OCI-LY3 (cell line): ENCODE measurements at regions not wholly inside any gene's neighbourhood (a gene's known extent, or its start where the extent isn't known, plus 50 kb on each side); places are given as distances from the start of the nearest gene placed in this dataset.

Experiments used
- H2AFZ ChIP-seq: fragments of 200-600, 300-600 bp; shearing (Covaris generic); 2 replicates; pipeline ENCODE4 v1.6.0; 2014; ENCODE audit warnings: antibody characterized with exemption, low read depth, low read length
- H3K27ac ChIP-seq: fragments of 200-600, 300-600 bp; sonication (generic); 2 replicates; pipeline ENCODE4 v1.5.1; 2014; ENCODE audit warnings: mild to moderate bottlenecking, low read length, moderate library complexity, mixed read lengths
- H3K27me3 ChIP-seq: fragments of 200-600, 300-600 bp; sonication (generic); 2 replicates; pipeline ENCODE4 v1.6.1; 2014; ENCODE audit warnings: low read depth, low read length, mixed read lengths
- H3K36me3 ChIP-seq: fragments of 200-600, 300-600 bp; sonication (generic); replicated peaks from 2 replicates; pipeline ENCODE3; 2014; ENCODE audit warnings: low read depth, low read length, mixed read lengths
- H3K4me1 ChIP-seq: fragments of 300-600, 200-600 bp; sonication (generic); 2 replicates; pipeline ENCODE4 v1.6.1; 2014; ENCODE audit warnings: low read length, mixed read lengths
- H3K4me2 ChIP-seq: fragments of 200-600, 300-600 bp; sonication (generic); 2 replicates; pipeline ENCODE4 v1.6.1; 2014; ENCODE audit warnings: low read length, mixed read lengths
- H3K4me3 ChIP-seq: fragments of 300-600, 200-600 bp; sonication (generic); 2 replicates; pipeline ENCODE4 v1.5.1; 2014; ENCODE audit warnings: antibody characterized with exemption, mild to moderate bottlenecking, low read length, moderate library complexity
- H3K79me2 ChIP-seq: fragments of 300-600, 200-600 bp; shearing (Covaris generic); 2 replicates; pipeline ENCODE4 v1.6.1; 2014; ENCODE audit warnings: mild to moderate bottlenecking, low read length, mixed read lengths
- H3K9ac ChIP-seq: fragments of 300-600, 200-600 bp; shearing (Covaris generic); 2 replicates; pipeline ENCODE4 v1.6.0; 2014; ENCODE audit warnings: mild to moderate bottlenecking, low read length, moderate library complexity
- H3K9me3 ChIP-seq: fragments of 200-600, 300-600 bp; shearing (Covaris generic); 2 replicates; pipeline ENCODE4 v1.6.1; 2014; ENCODE audit warnings: low read length, mixed read lengths; ENCODE audit not compliant: insufficient read depth
- H4K20me1 ChIP-seq: fragments of 200-600, 300-600 bp; sonication (generic); 2 replicates; pipeline ENCODE4 v1.6.1; 2016; ENCODE audit warnings: low read length, mixed read lengths; ENCODE audit not compliant: insufficient read depth
- CTCF ChIP-seq: fragments of 200-600, 300-600 bp; sonication (generic); IDR thresholded peaks from 2 replicates; pipeline ENCODE4 v1.5.1; 2014; ENCODE audit warnings: antibody characterized with exemption, low read length, low read depth
- EZH2phosphoT487 ChIP-seq: fragments of 200-600 bp; shearing (Covaris generic); IDR thresholded peaks from 2 replicates; pipeline ENCODE4 v1.6.1; 2018; ENCODE audit warnings: antibody characterized with exemption, mixed run types, low read depth

- Histone ChIP-seq H3K79me2 (no peaks in the 10 kb centered on the region), H3K9me3 (no peaks in the 10 kb centered on the region), H3K4me2 (no peak overlapping the region), H3K4me1 (no peaks in the 10 kb centered on the region), H3K27me3 (no peaks in the 10 kb centered on the region), H3K27ac (no peak overlapping the region), H3K36me3 (no peaks in the 10 kb centered on the region), H3K4me3 (no peak overlapping the region), H2AFZ (no peak overlapping the region), H4K20me1 (no peaks in the 10 kb centered on the region), H3K9ac (no peak overlapping the region)
- TF ChIP-seq EZH2phosphoT487: no peak
- no peak for TF ChIP-seq CTCF
Observed at GRCh38 chr11:103542851-103543250, 433.6 kb downstream of the DYNC2H1 start.

DNA sequence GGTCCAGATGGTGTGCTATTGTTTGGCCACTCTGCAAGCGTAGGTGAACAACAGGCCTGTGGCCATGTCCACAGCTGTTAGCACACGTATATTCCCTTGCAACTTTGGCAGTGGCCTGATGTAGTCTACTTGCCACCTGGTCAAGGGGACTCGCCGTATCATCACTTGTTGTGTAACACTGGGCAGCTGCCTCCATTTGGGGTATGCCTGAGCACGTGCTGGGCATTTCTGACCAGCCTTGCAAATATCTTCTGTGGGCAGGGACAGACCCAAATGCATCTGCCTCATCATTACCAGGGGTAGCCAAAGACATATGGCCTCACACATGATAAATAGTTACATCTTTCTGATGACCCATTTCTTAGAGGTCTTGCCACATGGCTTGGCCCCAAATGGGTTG lies 434.2 kb downstream of the DYNC2H1 start:
- H4K20me1 ChIP-seq: no peaks in the 10 kb centered on the region
- no peaks in the 10 kb centered on the region for H3K27me3 ChIP-seq
- H3K4me2 ChIP-seq: no peak overlapping the region
- no peaks in the 10 kb centered on the region for H3K79me2 ChIP-seq
- H3K36me3 ChIP-seq: no peaks in the 10 kb centered on the region
- no peaks in the 10 kb centered on the region for H3K4me1 ChIP-seq
- TF ChIP-seq EZH2phosphoT487 (no peak), CTCF (no peak)
- H2AFZ ChIP-seq: no peak overlapping the region
- no peak overlapping the region for H3K4me3 ChIP-seq
- H3K9me3 ChIP-seq: no peaks in the 10 kb centered on the region
- no peak overlapping the region for H3K9ac ChIP-seq
- H3K27ac ChIP-seq: no peak overlapping the region

DNA sequence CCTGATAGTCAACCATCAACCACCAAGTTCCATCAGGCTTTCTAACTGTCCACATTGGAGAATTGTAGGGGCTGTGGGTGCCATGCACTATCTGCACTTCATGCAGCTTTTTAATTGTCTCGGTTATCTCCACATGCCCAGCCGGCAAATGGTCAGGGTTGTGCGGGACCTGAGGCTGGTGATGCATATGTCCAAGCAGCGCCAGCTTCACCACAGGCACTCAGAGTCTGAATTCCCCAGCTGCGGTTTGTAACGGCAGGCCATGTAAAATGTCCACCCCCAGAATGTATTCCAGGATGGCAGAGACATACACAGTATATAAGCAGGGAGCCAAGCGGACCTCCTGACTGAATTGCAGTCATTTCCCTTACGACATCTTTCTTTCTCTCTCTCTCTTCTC lies 435.6 kb downstream of the DYNC2H1 start:
- Histone ChIP-seq H3K36me3 (no peaks in the 10 kb centered on the region), H2AFZ (no peak overlapping the region), H4K20me1 (no peaks in the 10 kb centered on the region), H3K9ac (no peak overlapping the region), H3K79me2 (no peaks in the 10 kb centered on the region), H3K27ac (no peak overlapping the region), H3K9me3 (no peaks in the 10 kb centered on the region), H3K4me1 (no peaks in the 10 kb centered on the region), H3K4me3 (no peak overlapping the region), H3K4me2 (no peak overlapping the region), H3K27me3 (no peaks in the 10 kb centered on the region)
- TF ChIP-seq CTCF (no peak), EZH2phosphoT487 (no peak)

DNA sequence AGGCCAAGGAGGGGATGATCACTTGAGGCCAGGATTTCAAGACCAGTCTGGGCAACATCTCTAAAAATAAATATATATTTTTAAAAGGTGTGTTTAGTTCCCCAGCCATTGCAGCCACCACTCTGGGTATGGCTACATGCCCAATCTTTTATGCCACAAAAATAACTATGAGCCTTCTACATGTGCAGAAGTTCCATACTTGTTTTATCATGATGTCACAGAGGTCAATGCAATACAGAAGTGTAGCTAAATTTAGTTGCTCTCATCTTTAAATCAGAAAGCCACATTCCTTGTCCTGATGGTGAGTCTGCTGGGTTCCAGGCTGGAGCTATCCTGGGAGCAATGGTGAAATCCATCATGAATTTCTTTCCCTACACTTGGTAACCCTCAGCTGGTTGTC lies 436.3 kb downstream of the DYNC2H1 start:
- no peaks in the 10 kb centered on the region for H3K36me3 ChIP-seq
- H3K9ac ChIP-seq: no peak overlapping the region
- no peaks in the 10 kb centered on the region for H3K79me2 ChIP-seq
- no peaks in the 10 kb centered on the region for H3K4me1 ChIP-seq
- H2AFZ ChIP-seq: no peak overlapping the region
- H3K9me3 ChIP-seq: no peaks in the 10 kb centered on the region
- H3K4me2 ChIP-seq: no peak overlapping the region
- H4K20me1 ChIP-seq: no peaks in the 10 kb centered on the region
- TF ChIP-seq CTCF: no peak
- no peak for TF ChIP-seq EZH2phosphoT487
- H3K27me3 ChIP-seq: no peaks in the 10 kb centered on the region
- H3K4me3 ChIP-seq: no peak overlapping the region
- no peak overlapping the region for H3K27ac ChIP-seq
